ENCODE measurements at regions not wholly inside any gene's neighbourhood (a gene's known extent, or its start where the extent isn't known, plus 50 kb on each side); places are given as distances from the start of the nearest gene placed in this dataset.

- Histone ChIP-seq H2AFZ (ENCODE audit: low read depth, low read length) (no peak overlapping the region), H3K27ac (ENCODE audit: low read length) (no peak overlapping the region), H3K27me3 (ENCODE audit: insufficient read depth, low read length, poor library complexity) (no peaks in the 10 kb centered on the region), H4K20me1 (ENCODE audit: insufficient read depth, low read length) (no peaks in the 10 kb centered on the region), H3K9ac (ENCODE audit: low read depth, low read length) (no peak overlapping the region), H3K4me1 (ENCODE audit: insufficient read depth, low read length) (no peaks in the 10 kb centered on the region), H3K4me2 (ENCODE audit: insufficient read depth, low read length) (no peak overlapping the region), H3K4me3 (ENCODE audit: low read depth in 1 of 2, low read length in 2 of 2) (no peak overlapping the region), H3K9me3 (ENCODE audit: insufficient read depth, low read length, severe bottlenecking) (no peaks in the 10 kb centered on the region), H3K36me3 (ENCODE audit: insufficient read depth, low read length) (no peaks in the 10 kb centered on the region), H3K79me2 (ENCODE audit: insufficient read depth, low read length) (no peaks in the 10 kb centered on the region)
- ATAC-seq (ENCODE audit: insufficient read depth, low read depth) (no peak), DNase-seq (no peak)
- TF ChIP-seq EZH2 (IDR thresholded peaks at IDR 0.05; ENCODE audit: borderline replicate concordance, low read depth, low read length, severe bottlenecking), result no peak
- TF ChIP-seq CTCF (IDR thresholded peaks at IDR 0.05; ENCODE audit: borderline replicate concordance, extremely low read depth, low read length, poor library complexity, severe bottlenecking), result no peak
Measured at GRCh38 chr2:173442542-173442941, 87.9 kb downstream of the CDCA7 start.

GRCh38 chr2:173446722-173447121 lies 92.0 kb downstream of the CDCA7 start:
- H3K27me3 ChIP-seq (ENCODE audit: insufficient read depth, low read length, poor library complexity), result no peaks in the 10 kb centered on the region
- DNase-seq, result no peak
- no peak overlapping the region for H3K4me2 ChIP-seq (ENCODE audit: insufficient read depth, low read length)
- H3K79me2 ChIP-seq (ENCODE audit: insufficient read depth, low read length), result no peaks in the 10 kb centered on the region
- H4K20me1 ChIP-seq (ENCODE audit: insufficient read depth, low read length), result no peaks in the 10 kb centered on the region
- H3K9ac ChIP-seq (ENCODE audit: low read depth, low read length), result no peak overlapping the region
- no peak overlapping the region for H3K27ac ChIP-seq (ENCODE audit: low read length)
- no peaks in the 10 kb centered on the region for H3K36me3 ChIP-seq (ENCODE audit: insufficient read depth, low read length)
- no peak for TF ChIP-seq CTCF (IDR thresholded peaks at IDR 0.05; ENCODE audit: borderline replicate concordance, extremely low read depth, low read length, poor library complexity, severe bottlenecking)
- no peak for TF ChIP-seq EZH2 (IDR thresholded peaks at IDR 0.05; ENCODE audit: borderline replicate concordance, low read depth, low read length, severe bottlenecking)
- no peak for ATAC-seq (ENCODE audit: insufficient read depth, low read depth)
- no peaks in the 10 kb centered on the region for H3K4me1 ChIP-seq (ENCODE audit: insufficient read depth, low read length)
- no peak overlapping the region for H2AFZ ChIP-seq (ENCODE audit: low read depth, low read length)
- no peaks in the 10 kb centered on the region for H3K9me3 ChIP-seq (ENCODE audit: insufficient read depth, low read length, severe bottlenecking)
- no peak overlapping the region for H3K4me3 ChIP-seq (ENCODE audit: low read depth in 1 of 2, low read length in 2 of 2)

DNA sequence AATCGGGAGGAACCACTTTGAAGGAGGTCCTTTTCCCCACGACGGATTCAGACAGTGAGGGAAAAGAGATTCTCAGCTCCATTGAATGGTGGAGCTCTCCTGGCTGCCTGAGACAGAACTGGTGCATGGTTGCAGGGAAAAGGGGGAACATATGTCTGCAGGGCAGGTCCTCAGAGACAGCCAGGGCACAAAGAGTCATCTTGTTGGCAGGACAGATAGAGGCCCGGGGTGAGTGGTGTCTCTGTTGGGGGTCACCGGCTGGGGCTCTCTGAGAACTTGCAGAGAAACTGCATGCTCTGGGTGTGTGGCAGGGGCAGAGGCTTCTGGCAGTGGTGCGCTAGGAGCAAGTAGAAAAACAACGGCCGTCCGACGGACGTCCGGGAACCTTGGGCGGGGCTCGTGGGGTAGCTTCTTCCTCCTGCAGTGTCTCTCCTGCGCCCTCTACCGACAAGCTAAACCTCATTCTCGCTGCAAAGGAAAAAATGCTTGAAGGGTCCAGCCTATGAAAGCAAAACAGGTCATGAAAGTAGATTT lies 94.3 kb downstream of the CDCA7 start:
- ATAC-seq (ENCODE audit: insufficient read depth, low read depth) (no peak), DNase-seq (peak; percentile 27)
- no peaks in the 10 kb centered on the region for H3K79me2 ChIP-seq (ENCODE audit: insufficient read depth, low read length)
- no peaks in the 10 kb centered on the region for H4K20me1 ChIP-seq (ENCODE audit: insufficient read depth, low read length)
- H3K36me3 ChIP-seq (ENCODE audit: insufficient read depth, low read length), result no peaks in the 10 kb centered on the region
- H3K27me3 ChIP-seq (ENCODE audit: insufficient read depth, low read length, poor library complexity), result no peaks in the 10 kb centered on the region
- H3K4me3 ChIP-seq (ENCODE audit: low read depth in 1 of 2, low read length in 2 of 2), result no peak overlapping the region
- H3K27ac ChIP-seq (ENCODE audit: low read length), result no peak overlapping the region
- no peaks in the 10 kb centered on the region for H3K4me1 ChIP-seq (ENCODE audit: insufficient read depth, low read length)
- H3K9me3 ChIP-seq (ENCODE audit: insufficient read depth, low read length, severe bottlenecking), result no peaks in the 10 kb centered on the region
- H3K4me2 ChIP-seq (ENCODE audit: insufficient read depth, low read length), result no peak overlapping the region
- TF ChIP-seq EZH2 (IDR thresholded peaks at IDR 0.05; ENCODE audit: borderline replicate concordance, low read depth, low read length, severe bottlenecking), result no peak
- TF ChIP-seq CTCF (IDR thresholded peaks at IDR 0.05; ENCODE audit: borderline replicate concordance, extremely low read depth, low read length, poor library complexity, severe bottlenecking), result peak; percentile 27
- H3K9ac ChIP-seq (ENCODE audit: low read depth, low read length), result no peak overlapping the region
- no peak overlapping the region for H2AFZ ChIP-seq (ENCODE audit: low read depth, low read length)

DNA sequence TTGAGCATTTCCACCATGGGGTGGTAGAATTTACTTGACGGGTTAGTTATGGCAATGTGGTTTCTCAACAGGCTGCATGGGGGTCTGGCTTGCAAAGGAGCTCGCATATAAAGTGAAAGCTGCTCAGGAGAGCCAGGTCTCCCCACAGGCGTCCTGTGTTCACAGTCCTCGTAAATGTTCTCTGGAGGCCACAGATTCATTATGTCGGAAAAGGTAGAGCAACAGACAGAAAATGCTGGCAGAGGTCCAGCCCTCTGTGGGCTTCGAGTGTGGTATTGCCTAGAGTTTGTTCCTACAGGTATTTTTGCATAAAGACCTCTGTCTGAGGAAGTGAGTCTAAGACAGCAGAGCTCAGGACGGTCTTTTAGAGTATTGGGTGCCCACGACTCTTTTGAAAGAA lies 96.4 kb downstream of the CDCA7 start:
- H3K4me2 ChIP-seq (ENCODE audit: insufficient read depth, low read length), result no peak overlapping the region
- DNase-seq (peak; percentile 52), ATAC-seq (ENCODE audit: insufficient read depth, low read depth) (peak; percentile 86)
- no peak for TF ChIP-seq EZH2 (IDR thresholded peaks at IDR 0.05; ENCODE audit: borderline replicate concordance, low read depth, low read length, severe bottlenecking)
- TF ChIP-seq CTCF (IDR thresholded peaks at IDR 0.05; ENCODE audit: borderline replicate concordance, extremely low read depth, low read length, poor library complexity, severe bottlenecking), result no peak
- no peaks in the 10 kb centered on the region for H3K4me1 ChIP-seq (ENCODE audit: insufficient read depth, low read length)
- no peaks in the 10 kb centered on the region for H3K36me3 ChIP-seq (ENCODE audit: insufficient read depth, low read length)
- no peak overlapping the region for H3K4me3 ChIP-seq (ENCODE audit: low read depth in 1 of 2, low read length in 2 of 2)
- no peak overlapping the region for H3K27ac ChIP-seq (ENCODE audit: low read length)
- H2AFZ ChIP-seq (ENCODE audit: low read depth, low read length), result no peak overlapping the region
- no peaks in the 10 kb centered on the region for H4K20me1 ChIP-seq (ENCODE audit: insufficient read depth, low read length)
- H3K9ac ChIP-seq (ENCODE audit: low read depth, low read length), result no peak overlapping the region
- H3K79me2 ChIP-seq (ENCODE audit: insufficient read depth, low read length), result no peaks in the 10 kb centered on the region
- no peaks in the 10 kb centered on the region for H3K27me3 ChIP-seq (ENCODE audit: insufficient read depth, low read length, poor library complexity)
- H3K9me3 ChIP-seq (ENCODE audit: insufficient read depth, low read length, severe bottlenecking), result no peaks in the 10 kb centered on the region

All from DND-41 (cell line).